T-cell (primary cell): ENCODE measurements at regions not wholly inside any gene's neighbourhood (a gene's known extent, or its start where the extent isn't known, plus 50 kb on each side); places are given as distances from the start of the nearest gene placed in this dataset.
"Not testable (repeated sequence)": the region's sequence is repeated elsewhere in the genome, so short reads cannot be mapped to it uniquely, and the experiment has no call there.

Experiments used
- ATAC-seq, 4 experiments: fragments of 200-7000 bp in 3 of 4; fragments of 150-1000 bp in 1 of 4; cut with Tn5 transposase; replicated peaks in 1 of 4; 1 replicate in 3 of 4; 2 replicates in 1 of 4; pipeline ENCODE4 v1.10.0; 2021; ENCODE audit warnings: moderate library complexity in 3 of 4, mild to moderate bottlenecking in 2 of 4, moderate number of reproducible peaks in 1 of 4
- CTCF ChIA-PET, 2 donors: fragments of 300-600 bp; sonication (Branson Sonifier 250); formaldehyde crosslinking; loops; one replicate each; lab custom pipeline; 2022; ENCODE audit warnings: antibody characterized with exemption in 2 of 2; lab: Charles Lee
- POLR2A ChIA-PET, 2 donors: fragments of 300-600 bp; sonication (Branson Sonifier 250); formaldehyde crosslinking; loops; one replicate each; lab custom pipeline; 2022; ENCODE audit warnings: antibody characterized with exemption in 2 of 2; lab: Charles Lee
- DNase-seq, 35 experiments: peaks; one replicate each; pipeline versions ENCODE4 v3.0.0 to v3.0.0-alpha.2; 2013 to 2023
- H3K27ac ChIP-seq: one replicate; pipeline ENCODE4 v1.5.1; 2013; ENCODE audit warnings: low read length
- H3K27me3 ChIP-seq, 2 experiments: replicated peaks in 1 of 2; 1 replicate in 1 of 2; 2 replicates in 1 of 2; pipeline versions ENCODE4 v1.6.1 to v1.7.0; 2013; ENCODE audit warnings: low read length in 1 of 2, mixed read lengths in 1 of 2; ENCODE audit not compliant: control insufficient read depth in 2 of 2, insufficient read depth in 2 of 2; ENCODE audit errors: extremely low read depth in 1 of 2
- H3K36me3 ChIP-seq, 2 donors: 1 replicate in 1 of 2; 2 replicates in 1 of 2; pipeline versions ENCODE4 v1.6.1 to v1.7.0; 2013; ENCODE audit warnings: low read length in 1 of 2; ENCODE audit not compliant: control insufficient read depth in 2 of 2, insufficient read depth in 1 of 2; ENCODE audit errors: extremely low read depth in 1 of 2
- H3K4me1 ChIP-seq, 2 experiments: 1 replicate in 1 of 2; 2 replicates in 1 of 2; pipeline versions ENCODE4 v1.6.1 to v1.7.0; 2013; ENCODE audit warnings: low read length in 2 of 2, mixed read lengths in 1 of 2; ENCODE audit not compliant: insufficient read depth in 2 of 2, control insufficient read depth in 1 of 2; ENCODE audit errors: extremely low read depth in 1 of 2
- H3K4me3 ChIP-seq, 2 donors: 1 replicate in 1 of 2; 2 replicates in 1 of 2; pipeline versions ENCODE4 v1.5.1 to v1.7.0; 2013; ENCODE audit warnings: mild to moderate bottlenecking in 2 of 2, low read length in 1 of 2, moderate library complexity in 1 of 2; ENCODE audit not compliant: control insufficient read depth in 1 of 2; ENCODE audit errors: extremely low read depth in 1 of 2
- H3K9me3 ChIP-seq: 2 replicates; pipeline ENCODE4 v1.7.0; 2013
- H3K27ac Mint-ChIP-seq, 2 donors: one replicate each; pipeline ENCODE4 v1.8.0; 2020 to 2021; ENCODE audit warnings: mild to moderate bottlenecking in 2 of 2, mixed read lengths in 2 of 2
- H3K27me3 Mint-ChIP-seq, 2 donors: one replicate each; pipeline ENCODE4 v1.8.0; 2021 to 2022; ENCODE audit warnings: mixed read lengths in 2 of 2
- H3K36me3 Mint-ChIP-seq: one replicate; pipeline ENCODE4 v1.8.0; 2021; ENCODE audit warnings: mixed read lengths
- H3K4me1 Mint-ChIP-seq, 3 donors: one replicate each; pipeline ENCODE4 v1.8.0; 2020 to 2022; ENCODE audit warnings: mixed read lengths in 3 of 3, mild to moderate bottlenecking in 1 of 3
- H3K4me3 Mint-ChIP-seq, 3 donors: one replicate each; pipeline ENCODE4 v1.8.0; 2020 to 2022; ENCODE audit warnings: mild to moderate bottlenecking in 3 of 3, mixed read lengths in 3 of 3, moderate library complexity in 3 of 3
- H3K9me3 Mint-ChIP-seq, 3 donors: one replicate each; pipeline ENCODE4 v1.8.0; 2020 to 2022; ENCODE audit warnings: mixed read lengths in 3 of 3
- WGBS: methylation state at CpG from one replicate; pipeline ENCODE4 v1.1.5; 2013; ENCODE audit warnings: missing lambda C conversion rate; ENCODE audit not compliant: insufficient coverage; 5-methylcytosine and 5-hydroxymethylcytosine counted together

DNA sequence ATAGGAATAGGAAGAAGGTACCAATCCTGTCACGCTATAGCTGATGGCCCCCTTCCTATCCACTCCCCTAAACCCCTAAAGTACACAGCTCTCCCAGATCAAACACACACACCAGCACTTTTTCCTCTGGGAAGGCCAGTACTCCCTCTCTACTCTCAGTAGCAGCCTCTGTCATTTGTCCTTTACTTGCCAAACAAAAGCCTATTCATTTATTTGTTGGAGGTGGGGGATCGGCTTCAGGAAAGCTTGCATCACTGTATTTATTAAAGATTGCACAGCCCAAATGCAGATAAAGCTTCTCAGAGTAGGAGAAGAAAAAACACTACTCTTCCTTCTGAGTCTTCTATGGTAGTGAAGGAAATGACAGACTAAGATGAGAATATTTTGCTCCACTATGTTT, 429.7 kb upstream of the RASGRP1 start:
- H3K4me3 Mint-ChIP-seq, result no peak overlapping the region
- H3K27ac Mint-ChIP-seq, result no peak overlapping the region
- DNase-seq (no peak), ATAC-seq (no peak)
- Histone ChIP-seq H3K27ac (no peak overlapping the region), H3K4me1 (no peaks in the 10 kb centered on the region), H3K36me3 (no peaks in the 10 kb centered on the region), H3K4me3 (no peak overlapping the region), H3K27me3 (no peaks in the 10 kb centered on the region), H3K9me3 (peaks cover 2% of the 10 kb centered on the region)
- H3K36me3 Mint-ChIP-seq, result no peaks in the 10 kb centered on the region
- no CpG with 5 or more reads among the region's 2 CpGs for WGBS
- POLR2A ChIA-PET, result no interaction called here
- no peaks in the 10 kb centered on the region for H3K9me3 Mint-ChIP-seq
- CTCF ChIA-PET, result no interaction called here
- no peaks in the 10 kb centered on the region for H3K4me1 Mint-ChIP-seq
- peaks cover 8 to 17% of the 10 kb centered on the region in 2 donors for H3K27me3 Mint-ChIP-seq

DNA sequence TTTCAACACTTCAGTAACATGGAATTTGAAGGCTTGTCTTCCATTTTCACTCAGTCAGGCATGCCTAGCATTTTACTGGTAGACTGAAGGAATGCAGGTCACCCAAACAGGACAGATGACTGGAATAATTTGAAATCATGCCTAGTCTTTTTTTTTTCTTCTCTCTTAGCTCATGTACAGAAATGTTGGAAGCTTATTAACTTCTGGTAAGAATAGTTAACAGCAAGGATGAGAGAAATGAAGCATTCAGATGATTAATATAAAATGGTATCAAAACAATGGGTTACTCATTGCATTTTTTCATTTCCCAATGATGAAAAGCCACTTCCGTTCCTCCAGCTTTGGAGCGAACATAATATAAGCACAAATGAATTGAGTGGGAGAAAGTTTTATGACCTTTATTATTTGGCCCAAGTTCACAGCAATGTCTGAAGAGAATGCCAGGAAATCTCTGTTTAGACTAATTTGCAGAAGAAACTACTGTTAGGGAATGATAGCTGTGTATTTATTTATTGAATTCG, 431.6 kb upstream of the RASGRP1 start:
- Mint-ChIP-seq H3K36me3 (no peaks in the 10 kb centered on the region), H3K4me3 (no peak overlapping the region), H3K4me1 (peaks cover 7 to 10% (median 8%) of the 10 kb centered on the region in 3 donors), H3K9me3 (peaks cover 0 to 5% (median 0%) of the 10 kb centered on the region in 3 donors), H3K27ac (no peak overlapping the region), H3K27me3 (peaks cover 8 to 20% of the 10 kb centered on the region in 2 donors)
- CTCF ChIA-PET, result no interaction called here
- no peak overlapping the region for H3K4me3 ChIP-seq
- no peaks in the 10 kb centered on the region for H3K36me3 ChIP-seq
- H3K4me1 ChIP-seq, result no peaks in the 10 kb centered on the region
- peaks cover 2% of the 10 kb centered on the region for H3K9me3 ChIP-seq
- no peak overlapping the region for H3K27ac ChIP-seq
- WGBS, result 90% methylated on average over 2 of the region's 3 CpGs
- DNase-seq, result no peak
- ATAC-seq, result no peak
- peaks cover 0 to 2% of the 10 kb centered on the region in 2 experiments for H3K27me3 ChIP-seq
- POLR2A ChIA-PET, result no interaction called here

DNA sequence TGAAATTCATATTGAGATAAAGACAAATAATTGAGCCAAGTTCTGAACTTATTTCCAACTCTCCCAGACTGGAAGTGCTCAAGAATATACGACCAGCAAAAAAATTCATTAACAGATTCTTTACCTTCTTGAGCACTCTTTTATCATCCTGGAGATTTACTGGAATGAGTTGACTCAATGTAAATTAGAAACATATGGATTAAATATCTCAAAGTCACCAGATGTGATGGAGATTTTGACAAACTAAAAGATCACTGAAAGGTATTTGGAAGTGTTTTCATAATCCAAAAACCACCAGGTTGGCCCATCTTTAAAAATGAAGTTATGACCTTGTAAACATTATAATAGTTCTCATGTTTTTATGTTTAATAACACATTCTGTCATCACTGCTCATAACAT, 433.2 kb upstream of the RASGRP1 start:
- Mint-ChIP-seq H3K4me3 (no peak overlapping the region), H3K36me3 (no peaks in the 10 kb centered on the region), H3K27ac (no peak overlapping the region), H3K9me3 (peaks cover 3 to 8% (median 3%) of the 10 kb centered on the region in 3 donors), H3K27me3 (peaks cover 5 to 26% of the 10 kb centered on the region in 2 donors), H3K4me1 (peaks cover 7 to 11% (median 8%) of the 10 kb centered on the region in 3 donors)
- ChIA-PET CTCF (no interaction called here), POLR2A (no interaction called here)
- WGBS, result no CpG with 5 or more reads among the region's 1 CpG
- H3K9me3 ChIP-seq, result peaks cover 2% of the 10 kb centered on the region
- H3K27me3 ChIP-seq, result peaks cover 0 to 2% of the 10 kb centered on the region in 2 experiments
- DNase-seq, result no peak
- H3K36me3 ChIP-seq, result no peaks in the 10 kb centered on the region
- no peak for ATAC-seq
- H3K4me1 ChIP-seq, result no peaks in the 10 kb centered on the region
- no peak overlapping the region for H3K27ac ChIP-seq
- no peak overlapping the region for H3K4me3 ChIP-seq

DNA sequence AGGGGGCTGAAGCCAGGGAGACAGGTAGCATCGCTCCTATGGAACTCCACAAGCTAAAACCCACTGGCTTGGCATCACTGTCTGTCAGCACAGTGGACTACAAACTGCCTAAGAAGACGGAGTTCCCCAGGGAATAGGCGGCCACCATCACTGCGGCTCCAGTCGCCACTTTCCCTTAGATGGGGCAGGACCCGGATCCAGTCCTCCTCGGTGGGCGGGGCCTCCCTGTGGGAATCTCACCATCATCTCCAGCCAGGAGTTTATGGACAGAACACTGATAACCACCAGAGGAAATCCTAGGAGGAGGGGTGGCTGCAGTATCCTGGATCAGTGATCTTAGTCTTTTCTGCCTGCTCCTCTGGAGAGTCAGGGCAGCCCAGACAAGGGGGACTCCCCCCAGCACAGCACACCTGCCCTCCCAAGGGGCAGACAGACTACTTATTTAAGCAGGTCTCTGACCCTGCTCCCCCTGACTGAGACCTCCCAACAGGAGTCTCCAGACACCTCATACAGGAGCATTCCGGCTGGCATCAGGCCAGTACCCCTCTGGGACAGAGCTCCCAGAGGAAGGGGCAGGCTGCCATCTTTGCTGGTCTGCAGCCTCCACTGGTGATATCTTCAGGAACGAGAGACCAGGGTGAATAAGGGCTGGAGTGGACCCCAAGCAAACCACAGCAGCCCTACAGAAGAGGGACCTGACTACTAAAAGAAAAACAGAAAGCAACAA, 435.6 kb upstream of the RASGRP1 start:
- ChIA-PET CTCF (no interaction called here), POLR2A (no interaction called here)
- Histone ChIP-seq H3K4me1 (no peaks in the 10 kb centered on the region), H3K27ac (no peak overlapping the region), H3K36me3 (no peaks in the 10 kb centered on the region), H3K9me3 (peaks cover 2% of the 10 kb centered on the region), H3K4me3 (no peak overlapping the region), H3K27me3 (peaks cover 0 to 2% of the 10 kb centered on the region in 2 experiments)
- ATAC-seq (no peak), DNase-seq (no peak)
- Mint-ChIP-seq H3K4me3 (no peak overlapping the region), H3K27ac (no peak overlapping the region), H3K27me3 (peaks cover 2 to 34% of the 10 kb centered on the region in 2 donors), H3K4me1 (peaks cover 7 to 11% (median 8%) of the 10 kb centered on the region in 3 donors), H3K36me3 (no peaks in the 10 kb centered on the region), H3K9me3 (peaks cover 5 to 16% (median 13%) of the 10 kb centered on the region in 3 donors)
- WGBS, result 83% methylated on average over 7 of the region's 10 CpGs

DNA sequence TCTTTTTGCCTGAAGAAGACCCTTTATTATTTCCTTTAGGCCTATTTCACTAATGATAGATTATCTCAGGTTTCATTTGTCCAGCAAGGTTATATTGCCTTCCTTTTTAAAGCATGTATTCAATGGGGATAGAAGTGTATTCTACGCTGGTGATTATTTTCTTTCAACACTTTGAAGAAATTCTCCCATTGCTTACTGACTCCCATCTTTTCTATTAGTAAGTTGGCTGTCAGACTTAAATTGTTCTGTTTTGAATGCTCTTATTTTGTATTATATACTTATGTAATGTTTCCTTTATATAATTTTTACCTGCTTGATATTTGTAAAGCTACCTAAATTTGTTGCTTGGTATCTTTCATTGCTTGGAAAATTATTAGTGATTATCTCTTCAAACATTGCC, 445.1 kb upstream of the RASGRP1 start:
- Histone ChIP-seq H3K36me3 (no peaks in the 10 kb centered on the region), H3K27me3 (no peaks in the 10 kb centered on the region), H3K9me3 (no peaks in the 10 kb centered on the region), H3K27ac (no peak overlapping the region), H3K4me3 (no peak overlapping the region), H3K4me1 (no peaks in the 10 kb centered on the region)
- H3K4me1 Mint-ChIP-seq, result no peaks in the 10 kb centered on the region
- no peaks in the 10 kb centered on the region for H3K36me3 Mint-ChIP-seq
- H3K4me3 Mint-ChIP-seq, result no peak overlapping the region
- H3K27me3 Mint-ChIP-seq, result peaks cover 4 to 12% of the 10 kb centered on the region in 2 donors
- DNase-seq (no peak), ATAC-seq (no peak)
- CTCF ChIA-PET, result no interaction called here
- WGBS, result no CpG with 5 or more reads among the region's 1 CpG
- POLR2A ChIA-PET, result no interaction called here
- H3K27ac Mint-ChIP-seq, result no peak overlapping the region
- H3K9me3 Mint-ChIP-seq, result peaks cover 11 to 43% (median 31%) of the 10 kb centered on the region in 3 donors

DNA sequence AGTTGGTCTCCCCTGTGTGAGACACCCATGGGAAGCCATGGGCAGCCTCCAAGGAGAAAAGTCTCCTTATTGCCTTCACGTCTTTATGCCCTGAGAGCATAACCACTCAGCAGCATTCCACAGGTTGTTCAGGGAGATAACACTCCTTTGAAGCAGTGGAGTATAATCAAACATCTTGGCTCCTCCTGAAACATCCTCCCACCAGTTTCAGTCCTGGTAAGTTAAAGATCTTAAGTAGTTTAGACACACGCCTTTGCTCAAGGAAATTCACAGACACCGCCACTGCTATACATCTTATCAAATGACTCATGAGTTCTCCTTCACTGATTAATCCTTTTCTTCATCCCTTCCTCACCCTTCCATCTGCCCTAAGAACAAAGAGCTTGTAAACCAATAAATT, 446.5 kb upstream of the RASGRP1 start:
- H3K27me3 ChIP-seq, H3K27ac Mint-ChIP-seq, H3K9me3 ChIP-seq, H3K36me3 ChIP-seq, H3K4me3 Mint-ChIP-seq, DNase-seq, H3K4me1 ChIP-seq, H3K4me3 ChIP-seq, H3K27ac ChIP-seq, CTCF ChIA-PET, ATAC-seq, H3K36me3 Mint-ChIP-seq, H3K4me1 Mint-ChIP-seq: not testable (repeated sequence)
- H3K9me3 Mint-ChIP-seq, result peaks cover 11 to 37% (median 28%) of the 10 kb centered on the region in 3 donors
- no CpG with 5 or more reads among the region's 3 CpGs for WGBS
- POLR2A ChIA-PET, result interaction anchor here in 1 of 2 donors (0.7 kb wide), 1 partner anchor 68 kb away, joined by 3 read pairs; no protein-coding TSS in a partner anchor
- peaks cover 4 to 13% of the 10 kb centered on the region in 2 donors for H3K27me3 Mint-ChIP-seq
